GM12878 (cell line): ENCODE measurements at regions not wholly inside any gene's neighbourhood (a gene's known extent, or its start where the extent isn't known, plus 50 kb on each side); places are given as distances from the start of the nearest gene placed in this dataset.

Experiments used
- ATAC-seq: fragments of 200-7000 bp; cut with Tn5 transposase; 3 replicates; pipeline ENCODE4 v1.9.1; 2020; ENCODE audit warnings: mild to moderate bottlenecking, moderate library complexity
- BruUV-seq: library from RNA; stranded (reverse); fragments of 400-500 nt; replicated peaks from 2 replicates; lab custom pipeline; 2021; lab: Mats Ljungman, UMichigan
- CTCF ChIA-PET: fragments of 300-600 bp; sonication (Branson Sonifier 250); formaldehyde crosslinking; extraction: SDS; loops from one replicate; lab custom pipeline; 2021; ENCODE audit warnings: inconsistent platforms; lab: Yijun Ruan, JAX
- POLR2A ChIA-PET: fragments of 350-600 bp; formaldehyde crosslinking; extraction: SDS; loops from one replicate; lab custom pipeline; 2021; ENCODE audit warnings: inconsistent platforms; lab: Charles Lee
- RAD21 ChIA-PET: fragments of 300-600 bp; sonication (Branson Sonifier 250); formaldehyde crosslinking; loops from one replicate; lab custom pipeline; 2023; ENCODE audit warnings: antibody characterized with exemption; ENCODE audit not compliant: unreplicated experiment; lab: Charles Lee
- SMC1A ChIA-PET: fragments of 300-600 bp; sonication (Branson Sonifier 250); formaldehyde crosslinking; loops from one replicate; lab custom pipeline; 2023; ENCODE audit not compliant: unreplicated experiment, uncharacterized antibody; lab: Charles Lee
- DNase-seq: peaks from one replicate; pipeline ENCODE4 v3.0.0-alpha.2; 2011; ENCODE audit warnings: low read depth, low spot score
- FAIRE-seq: peaks from 3 replicates; lab custom pipeline; 2011; peaks lifted over from hg19 to GRCh38; lab: Jason Lieb, UNC
- H2AFZ ChIP-seq: 2 replicates; pipeline ENCODE4 v1.6.0; 2011; ENCODE audit warnings: low read depth, low read length, control low read depth; ENCODE audit not compliant: control insufficient read depth
- H3K27ac ChIP-seq: 2 replicates; pipeline ENCODE4 v1.5.1; 2011; ENCODE audit warnings: control low read depth; ENCODE audit not compliant: control insufficient read depth, insufficient read depth
- H3K27me3 ChIP-seq, 2 experiments: replicated peaks in 1 of 2; 2 replicates each; pipeline versions ENCODE4 v1.6.0 to v1.6.1; 2011; ENCODE audit warnings: low read length in 1 of 2; ENCODE audit not compliant: control insufficient read depth in 2 of 2, insufficient read depth in 2 of 2
- H3K36me3 ChIP-seq, 2 experiments: 2 replicates each; pipeline ENCODE4 v1.5.1; 2011; ENCODE audit warnings: low read length in 1 of 2; ENCODE audit not compliant: control insufficient read depth in 2 of 2, insufficient read depth in 2 of 2
- H3K4me1 ChIP-seq: 2 replicates; pipeline ENCODE4 v1.6.1; 2011; ENCODE audit warnings: mild to moderate bottlenecking, low read length, moderate library complexity, mixed read lengths; ENCODE audit not compliant: control insufficient read depth, insufficient read depth
- H3K4me2 ChIP-seq: 2 replicates; pipeline ENCODE4 v1.6.0; 2011; ENCODE audit warnings: control low read depth; ENCODE audit not compliant: control insufficient read depth, insufficient read depth
- H3K4me3 ChIP-seq: fragments of 200-600 bp; sonication (generic); 2 replicates; pipeline ENCODE4 v1.5.1; 2016
- H3K79me2 ChIP-seq: 2 replicates; pipeline ENCODE4 v1.6.0; 2011; ENCODE audit warnings: low read length; ENCODE audit not compliant: control insufficient read depth, insufficient read depth
- H3K9ac ChIP-seq: 2 replicates; pipeline ENCODE4 v1.8.0; 2011; ENCODE audit warnings: low read length, control low read depth, mixed read lengths; ENCODE audit not compliant: control insufficient read depth, insufficient read depth
- H3K9me3 ChIP-seq: replicated peaks from 3 replicates; pipeline ENCODE4 v1.5.1; 2011; ENCODE audit warnings: mild to moderate bottlenecking, low read length; ENCODE audit not compliant: control insufficient read depth, insufficient read depth
- H4K20me1 ChIP-seq: 2 replicates; pipeline ENCODE4 v1.6.0; 2011; ENCODE audit not compliant: control insufficient read depth, insufficient read depth
- BRCA1 ChIP-seq: IDR thresholded peaks from 2 replicates; pipeline ENCODE4 v1.6.1; 2011; ENCODE audit warnings: low read depth, low read length, improper control_type of control experiment
- CTCF ChIP-seq, 3 experiments: IDR thresholded peaks in 2 of 3; conservative IDR thresholded peaks in 1 of 3; 2 replicates each; pipeline ENCODE4 v1.5.1; 2011; ENCODE audit warnings: low read depth in 3 of 3, low read length in 3 of 3, mild to moderate bottlenecking in 3 of 3, control low read depth in 2 of 3, moderate library complexity in 2 of 3, inconsistent platforms in 1 of 3, mixed read lengths in 1 of 3; ENCODE audit not compliant: control insufficient read depth in 2 of 3, insufficient read depth in 1 of 3; ENCODE audit errors: extremely low read depth in 1 of 3
- EGR1 ChIP-seq, 2 experiments: IDR thresholded peaks; 1 replicate in 1 of 2; 2 replicates in 1 of 2; pipeline ENCODE4 v1.6.1; 2011 to 2012; ENCODE audit warnings: low read depth in 2 of 2, low read length in 2 of 2, borderline replicate concordance in 1 of 2, mild to moderate bottlenecking in 1 of 2, moderate library complexity in 1 of 2
- ESRRA ChIP-seq: IDR thresholded peaks from 2 replicates; pipeline ENCODE4 v1.6.1; 2012; ENCODE audit warnings: mild to moderate bottlenecking, low read length, improper control_type of control experiment
- IKZF2 ChIP-seq, 2 experiments: fragments of 450-650 bp; IDR thresholded peaks; 2 replicates each; pipeline ENCODE4 v1.6.1; 2017; ENCODE audit warnings: mild to moderate bottlenecking in 2 of 2, moderate library complexity in 2 of 2
- NFIC ChIP-seq: IDR thresholded peaks from 2 replicates; pipeline ENCODE4 v1.6.1; 2012; ENCODE audit warnings: low read depth, mild to moderate bottlenecking, inconsistent platforms, low read length, moderate library complexity
- PML ChIP-seq: IDR thresholded peaks from 2 replicates; pipeline ENCODE4 v1.6.1; 2012; ENCODE audit warnings: low read length, inconsistent platforms
- RAD21 ChIP-seq: IDR thresholded peaks from 2 replicates; pipeline ENCODE4 v1.6.1; 2011; ENCODE audit warnings: mild to moderate bottlenecking, low read depth, low read length, moderate library complexity; ENCODE audit not compliant: insufficient read depth
- SMAD5 ChIP-seq: IDR thresholded peaks from 2 replicates; pipeline ENCODE4 v1.6.1; 2016; ENCODE audit warnings: antibody characterized with exemption, low read depth
- SMC3 ChIP-seq: IDR thresholded peaks from 2 replicates; pipeline ENCODE4 v1.6.1; 2011; ENCODE audit warnings: low read length, improper control_type of control experiment, borderline replicate concordance
- TCF7 ChIP-seq: IDR thresholded peaks from 2 replicates; pipeline ENCODE4 v1.6.1; 2014; ENCODE audit warnings: antibody characterized with exemption, borderline replicate concordance
- YY1 ChIP-seq: IDR thresholded peaks from 2 replicates; pipeline ENCODE4 v1.6.1; 2011; ENCODE audit warnings: low read depth, mild to moderate bottlenecking, low read length
- WGBS: methylation state at CpG from one replicate; pipeline ENCODE4 v1.1.6; 2016; ENCODE audit warnings: low lambda C conversion rate; ENCODE audit not compliant: insufficient replicate concordance, insufficient coverage; ENCODE audit errors: missing lambda C conversion rate; 5-methylcytosine and 5-hydroxymethylcytosine counted together
- in situ Hi-C: fragments of 300-500 bp; cut with MboI; formaldehyde crosslinking; loops from 9 replicates; pipeline ENCODE4 v1.14.3; 2018; ENCODE audit warnings: mixed read lengths
- intact Hi-C: fragments of 100-400 bp; cut with micrococcal nuclease; formaldehyde crosslinking; loops from one replicate; pipeline ENCODE4 v1.14.2; 2022; ENCODE audit not compliant: unreplicated experiment
- TF ChIP-seq, protein P1 (sequence below): fragments of 450-650 bp; IDR thresholded peaks from 2 replicates; pipeline ENCODE4 v1.6.1; 2017; ENCODE audit warnings: borderline replicate concordance

DNA sequence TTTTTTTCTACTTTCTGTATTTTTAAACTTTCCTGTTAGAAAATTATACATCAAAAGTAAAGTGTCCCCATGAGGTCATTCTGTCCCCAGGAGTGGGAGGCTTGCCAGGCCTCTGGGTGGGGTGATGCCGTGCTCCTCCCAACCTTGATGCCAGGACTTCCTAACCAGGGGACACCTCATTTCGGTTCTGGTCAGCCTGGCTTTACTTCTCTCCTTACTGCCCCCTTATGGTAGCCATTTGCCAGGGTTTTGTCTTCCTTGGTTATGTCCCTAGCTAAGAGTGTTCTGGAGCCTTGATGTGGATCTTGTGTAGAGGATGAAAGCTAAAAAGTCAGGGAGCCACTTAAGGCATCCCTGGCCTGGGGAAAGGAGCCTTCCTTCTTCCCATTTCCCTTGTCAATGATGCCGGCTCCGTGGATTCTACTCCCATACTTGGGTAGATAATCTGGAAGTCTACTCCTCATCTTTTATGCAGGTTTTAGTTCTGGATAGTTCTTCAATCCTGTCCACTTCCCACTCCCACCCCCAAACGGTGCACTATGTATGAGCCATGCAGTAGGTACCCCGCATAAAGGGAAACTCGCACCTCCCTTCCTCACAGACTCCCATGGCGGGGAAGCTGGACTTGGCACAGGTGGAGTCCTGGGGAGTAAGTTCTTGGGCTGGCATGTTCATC is 164.1 kb upstream of the SALL4 start:
- BruUV-seq: no TSS peak
- Histone ChIP-seq H3K4me1 (no peaks in the 10 kb centered on the region), H3K9me3 (no peaks in the 10 kb centered on the region), H2AFZ (no peak overlapping the region), H3K9ac (no peak overlapping the region), H3K27ac (no peak overlapping the region), H3K36me3 (no peaks in the 10 kb centered on the region), H3K27me3 (no peaks in the 10 kb centered on the region), H3K79me2 (no peaks in the 10 kb centered on the region), H4K20me1 (no peaks in the 10 kb centered on the region), H3K4me3 (no peak overlapping the region), H3K4me2 (no peak overlapping the region)
- intact Hi-C loops (loop anchor here (1.0 to 10.0 kb wide), 2 partner anchors 262 to 327 kb away; no protein-coding TSS in a partner anchor), in situ Hi-C loops (no loop called here)
- RAD21 ChIA-PET: no interaction called here
- ATAC-seq (peak; percentile 65), DNase-seq (no peak), FAIRE-seq (no peak)
- SMC1A ChIA-PET: interaction anchor here (0.9 kb wide), 1 partner anchor 317 kb away, joined by 3 read pairs; no protein-coding TSS in a partner anchor
- CTCF ChIA-PET: interaction anchor here (0.6 to 1.3 kb wide), 4 partner anchors 31 to 269 kb away, joined by 3 to 5 read pairs (median 3); no protein-coding TSS in a partner anchor
- 25% methylated on average over 8 of the region's 8 CpGs for WGBS
- no peak for TF ChIP-seq ESRRA
- TF ChIP-seq PML: no peak
- peak; percentile 21; the same call in 1 of the 2 replicates for TF ChIP-seq RAD21
- TF ChIP-seq TCF7: no peak
- TF ChIP-seq SMAD5: no peak
- no peak for TF ChIP-seq EGR1 (IDR thresholded peaks at IDR 0.05; ENCODE audit: borderline replicate concordance in 1 of 2, low read depth in 2 of 2, low read length in 2 of 2)
- peak; percentile 44 to 53 (median 46); a peak in 5 of 6 replicates for TF ChIP-seq CTCF (IDR thresholded peaks at IDR 0.05 in 2 of 3, conservative IDR thresholded peaks at IDR 0.05 in 1 of 3; ENCODE audit: control insufficient read depth in 2 of 3, extremely low read depth in 1 of 3, insufficient read depth in 1 of 3, low read depth in 3 of 3, low read length in 3 of 3)
- TF ChIP-seq SMC3: peak; percentile 41; the same call in 1 of the 2 replicates
- TF ChIP-seq, protein P1, sequence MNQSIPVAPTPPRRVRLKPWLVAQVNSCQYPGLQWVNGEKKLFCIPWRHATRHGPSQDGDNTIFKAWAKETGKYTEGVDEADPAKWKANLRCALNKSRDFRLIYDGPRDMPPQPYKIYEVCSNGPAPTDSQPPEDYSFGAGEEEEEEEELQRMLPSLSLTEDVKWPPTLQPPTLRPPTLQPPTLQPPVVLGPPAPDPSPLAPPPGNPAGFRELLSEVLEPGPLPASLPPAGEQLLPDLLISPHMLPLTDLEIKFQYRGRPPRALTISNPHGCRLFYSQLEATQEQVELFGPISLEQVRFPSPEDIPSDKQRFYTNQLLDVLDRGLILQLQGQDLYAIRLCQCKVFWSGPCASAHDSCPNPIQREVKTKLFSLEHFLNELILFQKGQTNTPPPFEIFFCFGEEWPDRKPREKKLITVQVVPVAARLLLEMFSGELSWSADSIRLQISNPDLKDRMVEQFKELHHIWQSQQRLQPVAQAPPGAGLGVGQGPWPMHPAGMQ: no peak
- no peak for TF ChIP-seq IKZF2 (IDR thresholded peaks at IDR 0.05)
- TF ChIP-seq NFIC: no peak
- TF ChIP-seq BRCA1: no peak
- TF ChIP-seq YY1: no peak
- POLR2A ChIA-PET: no interaction called here
